ENCODE measurements at regions not wholly inside any gene's neighbourhood (a gene's known extent, or its start where the extent isn't known, plus 50 kb on each side); places are given as distances from the start of the nearest gene placed in this dataset.

GRCh38 chr7:70907259-70908247, 224.4 kb upstream of the GALNT17 start:
- DNase-seq = no peak

GRCh38 chr7:70913924-70914323, 218.0 kb upstream of the GALNT17 start:
- DNase-seq = no peak

GRCh38 chr7:70915067-70915466, 216.9 kb upstream of the GALNT17 start:
- no peak for DNase-seq

DNA sequence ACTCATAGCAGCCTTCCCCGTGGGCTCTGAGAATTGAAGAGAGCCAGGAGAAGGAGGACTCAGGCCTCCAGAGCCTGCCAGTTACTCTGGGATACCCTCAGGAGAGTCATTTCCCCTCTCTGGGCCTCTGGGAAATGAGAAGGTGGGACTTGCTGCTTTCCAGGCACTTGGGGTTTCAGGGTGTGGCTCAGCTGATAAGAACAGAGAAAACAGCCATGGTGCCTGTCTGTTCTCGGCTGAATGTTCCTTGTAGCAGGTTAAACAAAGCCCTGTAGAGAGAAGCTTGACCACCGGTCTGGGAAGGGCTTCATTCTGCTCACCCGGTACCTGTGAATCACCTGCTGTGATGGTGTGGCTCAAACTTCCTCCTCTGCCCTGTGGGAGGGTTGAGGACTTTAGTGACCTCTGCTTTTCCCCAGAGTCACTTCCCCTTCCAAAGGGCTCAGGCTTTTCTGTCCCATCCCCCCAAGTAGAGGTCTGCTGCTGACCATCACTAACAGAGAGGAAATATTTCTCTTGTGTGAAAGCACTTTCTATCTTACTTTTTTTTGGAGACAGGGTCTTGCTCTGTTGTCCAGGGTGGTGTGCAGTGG, 212.4 kb upstream of the GALNT17 start:
- DNase-seq = no peak

DNA sequence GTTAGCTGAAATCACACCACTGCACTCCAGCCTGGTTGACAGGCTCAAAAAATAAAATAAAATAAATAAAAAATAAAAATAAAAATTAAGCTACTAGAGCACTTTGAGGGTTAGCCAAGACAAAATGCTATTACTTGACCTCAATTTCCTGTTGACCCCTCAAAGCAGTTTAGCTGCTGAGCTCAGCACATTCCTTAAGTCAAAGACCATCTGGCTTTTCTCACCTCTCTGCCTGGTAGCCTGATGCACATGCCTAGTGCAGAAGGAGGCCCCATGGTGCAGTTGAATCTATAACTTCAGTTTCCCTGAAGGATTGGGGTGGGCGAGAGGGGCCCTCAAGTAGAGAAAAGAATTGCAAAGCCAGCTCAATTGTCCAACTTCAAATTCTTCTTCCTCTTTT, 211.1 kb upstream of the GALNT17 start:
- no peak for DNase-seq

DNA sequence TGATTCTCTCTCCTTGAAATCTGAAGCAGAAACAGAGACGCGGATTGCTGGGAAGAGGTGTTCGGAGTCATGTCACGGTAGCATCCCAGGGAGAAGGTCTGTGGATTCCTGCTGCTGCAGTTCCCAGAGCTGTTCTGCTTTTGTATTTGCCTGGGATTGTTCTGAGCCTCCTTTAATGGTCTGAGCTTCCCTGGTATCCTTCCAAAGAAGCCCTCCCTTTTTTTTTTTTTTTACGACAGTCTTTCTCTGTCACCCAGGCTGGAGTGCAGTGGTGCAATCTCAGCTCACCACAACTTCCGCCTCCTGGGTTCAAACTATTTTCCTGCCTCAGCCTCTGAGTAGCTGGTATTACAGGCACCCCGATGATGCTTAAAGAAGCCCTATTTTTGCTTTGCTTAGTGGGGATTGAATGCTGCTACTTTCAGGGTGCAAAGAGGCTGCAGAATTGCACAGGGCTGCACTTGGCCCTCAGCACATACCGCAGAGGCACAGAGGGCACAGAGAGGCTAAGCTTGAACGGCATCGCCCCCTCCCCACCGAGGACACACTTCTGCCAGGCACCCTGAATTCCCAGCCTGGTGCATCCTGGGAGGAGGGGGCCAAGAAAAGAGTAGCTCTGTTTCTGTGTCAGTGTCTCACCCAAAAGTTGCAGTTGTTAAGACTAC, 208.6 kb upstream of the GALNT17 start:
- no peak for DNase-seq

- no peak for DNase-seq
Observed at GRCh38 chr7:70925411-70926115, 206.4 kb upstream of the GALNT17 start.

GRCh38 chr7:70926666-70927065, 205.3 kb upstream of the GALNT17 start:
- no peak for DNase-seq

GRCh38 chr7:70935311-70935710, 196.6 kb upstream of the GALNT17 start:
- DNase-seq = no peak

DNA sequence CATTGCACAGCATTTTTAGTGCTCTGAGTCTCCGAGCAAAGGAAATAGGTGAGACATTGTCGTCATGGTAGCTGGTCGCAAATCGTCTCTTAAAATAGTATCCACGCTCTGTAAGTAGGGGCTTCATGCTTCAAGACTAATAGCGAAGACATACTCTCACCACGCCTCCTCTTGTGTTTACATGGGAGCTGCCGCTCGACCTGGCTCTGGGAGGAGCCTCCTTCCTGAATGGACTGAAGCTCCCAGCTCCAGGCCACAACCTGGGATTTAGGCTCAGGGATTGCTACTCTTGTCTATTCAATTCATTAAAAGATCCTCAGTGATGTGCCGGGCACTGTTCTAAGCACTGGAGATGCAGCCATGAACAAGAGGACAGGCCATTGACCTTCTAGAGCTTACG, 196.1 kb upstream of the GALNT17 start:
- DNase-seq = no peak

DNA sequence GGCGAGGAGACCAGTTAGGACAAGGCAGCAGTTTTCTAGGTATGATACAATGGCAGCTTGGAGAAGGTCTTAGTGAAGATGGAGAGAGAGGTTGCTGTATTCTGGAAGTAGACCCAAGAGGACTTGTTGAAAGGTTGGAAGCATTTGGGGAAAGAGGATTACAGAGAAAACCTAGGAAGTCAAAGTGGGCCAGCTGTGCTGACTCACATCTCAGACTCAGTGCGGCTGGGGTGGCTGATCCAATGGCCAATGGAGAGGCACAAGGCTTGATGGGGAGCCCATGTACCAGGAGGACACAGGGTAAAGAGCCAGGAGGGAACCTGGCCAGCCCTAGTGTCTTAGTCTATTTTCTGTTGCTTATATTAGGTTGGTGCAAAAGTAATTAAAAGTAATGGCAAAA, 194.5 kb upstream of the GALNT17 start:
- no peak for DNase-seq

DNA sequence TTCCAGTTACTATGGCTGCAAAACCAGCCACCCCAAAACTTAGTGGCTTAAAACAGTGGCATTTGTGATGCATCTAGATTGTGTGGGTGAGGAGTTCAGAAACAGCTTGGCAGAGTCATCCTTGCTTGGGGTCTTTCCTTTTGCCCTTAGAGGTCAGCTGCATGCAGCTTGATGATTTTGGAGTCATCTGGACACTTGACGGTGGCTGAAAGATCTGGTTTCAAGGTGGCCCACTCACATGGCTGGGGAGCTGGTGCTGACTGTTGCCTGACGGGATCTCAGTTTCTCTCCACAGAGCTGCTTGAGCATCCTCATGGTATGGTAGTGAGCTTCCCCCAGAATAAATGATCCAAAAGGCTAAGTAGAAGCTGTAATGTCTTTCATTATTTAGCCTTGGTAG, 191.3 kb upstream of the GALNT17 start:
- DNase-seq = no peak

DNA sequence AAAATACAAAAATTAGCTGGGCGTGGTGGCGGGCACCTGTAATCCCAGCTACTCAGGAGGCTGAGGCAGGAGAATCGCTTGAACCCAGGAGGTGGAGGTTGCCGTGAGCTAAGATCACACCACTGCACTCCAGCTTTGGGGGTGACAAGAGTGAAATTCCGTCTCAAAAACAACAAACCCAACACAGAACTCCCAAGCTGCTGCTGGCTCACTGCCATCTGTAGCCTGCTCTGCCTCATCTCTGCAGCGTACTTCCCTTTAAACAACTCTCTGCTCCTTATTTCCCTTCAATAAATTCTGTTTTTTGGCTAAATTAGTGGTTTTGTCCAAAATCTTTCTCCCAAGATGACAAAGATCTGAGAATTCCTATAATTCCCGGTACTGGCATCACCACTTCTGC, 189.2 kb upstream of the GALNT17 start:
- DNase-seq = no peak

DNA sequence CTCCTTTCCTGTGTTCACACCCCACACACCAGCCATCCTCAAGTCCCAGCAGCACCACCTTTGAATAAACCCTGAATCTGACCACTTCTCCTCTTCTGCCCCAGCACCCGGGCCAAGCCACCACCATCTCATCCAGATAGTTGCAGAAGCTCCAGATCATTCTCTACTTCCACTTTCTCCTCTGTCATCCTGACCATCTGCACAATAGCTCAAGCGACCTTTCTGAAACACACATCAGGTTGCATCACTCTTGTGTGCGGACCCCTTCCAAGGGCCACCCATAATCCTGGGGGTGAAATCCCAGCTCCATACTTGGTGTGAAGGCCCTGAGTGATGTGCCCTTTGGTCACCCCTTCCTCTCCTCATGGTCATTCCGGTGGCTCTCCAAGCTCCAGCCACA, 187.4 kb upstream of the GALNT17 start:
- no peak for DNase-seq

DNA sequence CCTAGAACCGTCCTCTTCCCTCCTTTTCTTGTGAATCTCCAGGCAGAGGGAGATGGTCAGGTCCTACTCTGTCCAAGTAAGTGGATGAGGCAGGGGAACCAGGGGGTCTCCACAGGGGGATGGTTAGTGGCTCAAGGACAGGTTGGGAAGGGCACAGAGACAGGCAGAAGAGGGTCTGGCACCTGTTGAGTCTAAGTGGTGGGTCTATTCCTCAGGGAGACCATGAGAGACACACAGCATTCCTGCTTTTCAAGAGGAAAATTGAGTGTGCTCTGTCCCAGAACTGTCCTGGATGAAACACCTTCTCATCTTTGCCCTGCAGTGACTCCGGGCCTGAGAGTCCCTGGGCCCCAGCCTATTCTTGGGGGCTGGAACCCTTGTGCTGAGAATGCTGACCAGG, 184.8 kb upstream of the GALNT17 start:
- no peak for DNase-seq

DNA sequence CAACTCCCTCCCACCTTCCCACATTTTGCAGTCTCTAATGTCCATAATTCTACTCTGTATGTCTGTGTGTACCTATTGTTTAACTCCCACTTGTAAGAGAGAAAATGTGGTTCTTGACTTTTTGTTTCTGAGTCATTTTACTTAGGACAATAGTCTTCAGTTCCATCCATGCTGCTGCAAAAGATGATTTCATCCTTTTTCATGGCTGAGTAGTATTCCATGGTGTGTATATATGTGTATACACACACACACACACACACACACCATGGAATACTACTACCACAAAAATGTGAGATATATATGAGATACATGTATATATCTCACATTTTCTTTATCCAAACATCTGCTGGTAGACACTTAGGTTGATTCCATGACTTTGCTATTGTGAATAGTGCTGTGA, 182.1 kb upstream of the GALNT17 start:
- DNase-seq = no peak

GRCh38 chr7:70951271-70951962, 180.5 kb upstream of the GALNT17 start:
- DNase-seq = no peak

GRCh38 chr7:70952311-70952710, 179.6 kb upstream of the GALNT17 start:
- no peak for DNase-seq

DNA sequence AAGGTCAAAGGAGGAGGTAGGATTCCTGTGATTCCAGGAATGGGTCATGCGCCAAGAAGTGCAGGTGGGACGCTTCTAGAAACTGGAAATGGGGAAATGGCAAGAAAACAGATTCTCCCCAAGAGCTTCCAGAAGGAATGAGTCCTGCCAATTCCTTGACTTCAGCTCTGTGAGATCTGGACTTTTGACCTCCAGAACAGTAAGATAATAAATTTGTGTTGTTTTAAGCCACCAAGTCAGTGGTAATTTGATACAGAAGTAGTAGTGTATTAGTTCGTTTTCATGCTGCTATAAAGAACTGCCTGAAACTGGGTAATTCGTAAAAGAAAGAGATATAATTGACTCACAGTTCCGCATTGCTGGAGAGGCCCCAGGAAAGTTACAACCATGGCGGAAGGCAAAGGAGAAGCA, 178.6 kb upstream of the GALNT17 start:
- no peak for DNase-seq

GRCh38 chr7:70953796-70954195, 178.1 kb upstream of the GALNT17 start:
- DNase-seq = no peak

DNA sequence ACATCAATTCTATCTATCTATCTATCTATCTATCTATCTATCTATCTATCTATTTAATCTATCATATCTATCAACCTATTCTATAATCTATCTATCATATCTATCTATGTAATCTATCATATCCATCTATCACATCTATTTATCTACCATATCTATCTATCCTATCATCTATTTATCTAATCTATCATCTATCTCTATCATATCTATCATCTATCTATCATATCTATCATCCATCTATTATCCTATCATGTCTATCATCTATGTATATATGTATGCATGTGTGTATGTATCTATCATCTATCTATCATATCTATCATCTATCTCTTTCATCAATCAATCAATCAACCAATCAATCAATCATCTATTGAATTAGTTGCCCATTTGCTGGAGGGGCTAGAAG, 159.3 kb upstream of the GALNT17 start:
- DNase-seq = no peak

- no peak for DNase-seq
Observed at GRCh38 chr7:70975754-70976153, 156.2 kb upstream of the GALNT17 start.

DNA sequence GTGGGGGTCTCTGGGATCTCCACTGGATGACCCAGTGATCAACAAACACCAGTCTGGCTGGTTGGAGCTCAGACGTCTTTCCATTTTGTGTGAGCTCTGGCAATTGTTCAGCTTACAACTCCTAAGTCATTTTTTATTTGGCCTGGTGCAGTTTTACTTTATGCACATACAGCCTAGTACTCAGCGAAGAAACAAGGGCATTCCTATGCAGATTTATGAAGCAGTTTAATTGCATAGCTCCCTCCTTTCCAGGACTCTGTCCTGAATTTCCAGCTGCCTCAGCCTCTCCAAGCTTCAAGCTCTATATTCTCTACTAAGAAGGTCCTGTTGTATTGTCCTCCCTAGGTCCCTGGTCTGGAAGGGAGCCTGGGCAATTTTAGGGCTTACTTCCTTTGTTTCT, 145.6 kb upstream of the GALNT17 start:
- no peak for DNase-seq

Measured in CD4-positive, alpha-beta T cell treated with Interleukin-4 for 4 hours (primary cell).